HG03354 (cell line): ENCODE measurements at regions not wholly inside any gene's neighbourhood (a gene's known extent, or its start where the extent isn't known, plus 50 kb on each side); places are given as distances from the start of the nearest gene placed in this dataset.

Experiments
- ATAC-seq: cut with Tn5 transposase; IDR thresholded peaks from one replicate; pipeline ENCODE4 v1.9.1; 2021; ENCODE audit warnings: mild to moderate bottlenecking; ENCODE audit not compliant: unreplicated experiment, poor library complexity, severe bottlenecking

DNA sequence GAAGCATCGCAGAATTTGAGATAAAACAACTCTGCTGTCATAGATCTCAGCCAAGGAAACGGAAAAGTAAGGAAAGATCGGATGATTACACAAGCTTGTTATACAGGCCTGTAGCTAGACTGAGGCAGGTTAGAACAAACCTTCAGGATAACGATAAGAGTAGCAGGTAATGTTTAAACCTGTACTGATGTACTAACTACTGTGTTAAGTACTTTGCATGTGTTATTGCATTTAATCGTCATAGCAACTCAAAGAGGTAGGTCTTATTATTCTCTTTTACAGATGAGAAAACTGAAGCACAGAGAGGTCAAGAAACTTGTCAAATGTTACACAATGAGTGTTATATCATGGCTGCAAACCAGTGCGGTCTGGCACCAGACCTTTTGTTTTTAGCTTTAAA is 352.5 kb downstream of the GPAM start:
- ATAC-seq = no peak

GRCh38 chr10:111833251-111833650 is 350.3 kb downstream of the GPAM start:
- ATAC-seq = no peak

DNA sequence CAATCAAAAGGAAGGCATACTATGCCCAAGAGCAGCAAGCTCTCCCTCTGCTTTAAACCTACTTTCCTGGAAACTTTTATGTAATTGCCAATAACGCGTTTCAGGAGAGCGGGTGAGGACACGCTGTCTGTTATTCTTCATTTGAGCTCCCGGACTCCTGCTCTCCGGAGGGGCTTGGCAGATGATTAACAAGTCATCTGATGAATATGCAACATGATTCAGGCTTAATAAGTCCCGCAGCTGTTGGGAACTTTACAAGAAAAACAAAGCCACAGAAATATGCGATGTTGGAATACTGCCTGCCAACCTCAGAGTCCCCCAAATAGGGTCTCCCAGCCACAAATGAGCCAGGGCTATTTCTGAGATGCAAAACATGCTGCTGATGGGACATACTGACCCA is 348.0 kb downstream of the GPAM start:
- ATAC-seq = no peak

- ATAC-seq = no peak
Observed at GRCh38 chr10:111836064-111836463, 347.5 kb downstream of the GPAM start.

- ATAC-seq = no peak
Observed at GRCh38 chr10:111836571-111836970, 347.0 kb downstream of the GPAM start.

DNA sequence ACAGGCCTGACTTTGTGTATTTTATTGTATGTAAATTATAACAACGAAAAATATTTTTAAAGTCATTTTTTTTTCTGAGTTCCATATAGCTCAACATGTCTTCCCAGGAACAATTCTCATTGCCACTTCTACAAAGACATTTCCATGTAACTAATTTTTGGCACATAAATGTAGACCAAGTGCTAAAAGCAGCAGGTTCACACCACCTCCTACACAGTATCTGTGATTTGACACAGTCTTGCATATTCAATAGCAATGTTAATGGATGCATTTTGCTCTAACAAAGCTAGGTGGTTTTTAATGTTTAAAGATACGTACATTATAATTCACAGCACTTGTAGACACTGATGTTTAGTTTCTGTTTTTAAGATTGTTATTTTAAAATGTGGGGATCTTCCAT is 346.5 kb downstream of the GPAM start:
- no peak for ATAC-seq

GRCh38 chr10:111837985-111838384 is 345.6 kb downstream of the GPAM start:
- no peak for ATAC-seq

- no peak for ATAC-seq
Observed at GRCh38 chr10:111840546-111840945, 343.0 kb downstream of the GPAM start.

GRCh38 chr10:111852801-111853200 is 330.8 kb downstream of the GPAM start:
- ATAC-seq = no peak

DNA sequence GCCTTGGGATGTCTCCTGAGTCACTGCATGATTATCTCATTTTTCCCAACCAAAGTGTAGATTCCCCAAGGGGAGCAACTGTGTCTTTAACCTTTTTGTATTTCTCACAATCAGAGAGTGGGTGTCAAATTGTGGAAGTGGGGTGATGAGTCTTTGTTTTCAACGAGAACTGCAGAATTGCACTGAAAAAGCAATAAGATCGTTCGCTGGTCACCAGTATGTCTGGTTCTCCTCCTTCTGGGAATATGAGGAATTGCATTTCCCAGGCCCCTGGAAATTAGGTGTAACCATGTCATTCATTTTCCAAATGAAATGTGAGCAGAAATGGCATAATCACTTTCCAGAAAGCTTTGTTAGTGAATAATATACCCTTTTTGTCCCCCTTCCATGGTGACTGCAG is 326.9 kb downstream of the GPAM start:
- ATAC-seq = no peak

DNA sequence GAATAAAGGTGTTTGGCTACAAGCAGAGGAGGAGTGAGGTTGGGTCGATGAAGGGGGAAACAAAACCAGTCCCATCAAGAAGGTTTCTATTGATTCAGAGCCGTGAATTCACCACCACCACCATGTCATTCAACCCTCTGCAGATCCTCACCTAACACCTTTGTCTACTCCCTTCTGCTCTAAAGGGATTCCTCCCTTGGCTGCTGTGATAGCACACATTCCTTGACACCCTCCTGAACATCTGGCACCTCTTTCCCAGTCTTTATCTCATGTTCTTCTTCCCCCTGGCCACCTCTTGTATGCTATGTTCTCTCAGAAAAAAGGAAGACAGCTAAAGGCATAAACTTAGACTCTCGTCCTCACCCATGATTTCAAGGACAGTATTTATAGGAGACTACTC is 318.0 kb downstream of the GPAM start:
- no peak for ATAC-seq

- no peak for ATAC-seq
Observed at GRCh38 chr10:111871458-111871857, 312.1 kb downstream of the GPAM start.

DNA sequence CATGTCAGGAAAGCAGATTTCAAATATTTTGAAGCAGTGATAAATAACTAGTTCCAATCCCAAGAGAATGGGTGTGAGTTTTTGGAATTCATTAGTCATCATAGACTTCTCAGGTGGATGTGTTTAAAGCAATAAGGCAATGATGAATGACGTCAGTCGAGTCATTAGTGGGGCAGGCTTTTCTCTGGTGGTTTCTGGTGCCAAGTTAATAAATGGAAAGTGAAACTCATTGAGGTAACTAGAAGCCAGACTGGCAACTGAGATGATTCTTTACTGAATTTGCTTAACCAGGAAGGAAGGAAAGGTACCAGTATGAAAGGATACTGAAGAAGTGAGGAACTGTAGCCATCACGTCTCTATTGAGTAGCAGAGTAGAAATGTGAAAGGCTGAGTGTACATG is 311.0 kb downstream of the GPAM start:
- ATAC-seq = peak; percentile 79

GRCh38 chr10:111873041-111873440 is 310.5 kb downstream of the GPAM start:
- peak; percentile 22 for ATAC-seq

DNA sequence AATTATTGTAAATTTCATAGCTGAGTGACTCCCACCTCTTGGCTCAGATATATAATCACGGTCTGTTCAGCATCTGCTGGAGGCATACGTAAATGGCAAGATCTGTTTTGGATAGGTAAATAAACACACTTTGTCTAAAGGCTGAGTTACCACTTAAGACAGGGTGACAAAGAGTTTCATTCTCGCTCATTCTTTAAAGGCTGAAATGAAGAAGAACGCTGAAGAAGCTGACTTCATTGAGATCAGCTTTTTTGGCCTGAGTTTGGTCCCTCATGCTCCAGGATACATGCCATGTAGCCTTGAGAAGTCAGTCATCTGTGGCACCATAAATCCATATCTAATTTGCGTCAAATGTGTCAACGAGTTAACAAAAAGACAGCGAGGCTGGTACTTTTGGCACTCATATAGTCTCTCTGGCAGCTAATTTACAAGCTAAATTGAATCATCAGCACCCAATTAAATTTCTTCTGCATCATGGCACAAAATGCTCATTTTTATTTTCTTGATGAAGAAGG is 309.9 kb downstream of the GPAM start:
- no peak for ATAC-seq

DNA sequence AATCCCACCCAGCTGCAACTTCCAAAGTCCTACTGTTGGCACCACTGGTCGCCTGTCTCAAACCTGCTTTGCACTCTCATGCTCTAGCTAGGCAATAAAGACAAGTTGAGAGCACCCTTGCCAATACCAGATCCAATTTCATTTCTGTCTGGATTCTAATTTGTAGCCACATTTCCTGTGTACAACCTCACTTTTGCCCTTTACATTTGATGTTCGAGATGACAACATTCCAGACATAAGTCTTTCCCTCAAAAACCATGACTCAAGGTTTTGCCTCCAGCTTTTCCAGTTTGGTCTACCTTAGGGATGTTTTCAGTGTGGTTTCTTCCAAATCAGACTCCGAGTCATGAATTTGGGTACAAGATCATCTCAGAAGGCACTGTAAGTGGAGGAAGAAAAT is 309.0 kb downstream of the GPAM start:
- no peak for ATAC-seq

DNA sequence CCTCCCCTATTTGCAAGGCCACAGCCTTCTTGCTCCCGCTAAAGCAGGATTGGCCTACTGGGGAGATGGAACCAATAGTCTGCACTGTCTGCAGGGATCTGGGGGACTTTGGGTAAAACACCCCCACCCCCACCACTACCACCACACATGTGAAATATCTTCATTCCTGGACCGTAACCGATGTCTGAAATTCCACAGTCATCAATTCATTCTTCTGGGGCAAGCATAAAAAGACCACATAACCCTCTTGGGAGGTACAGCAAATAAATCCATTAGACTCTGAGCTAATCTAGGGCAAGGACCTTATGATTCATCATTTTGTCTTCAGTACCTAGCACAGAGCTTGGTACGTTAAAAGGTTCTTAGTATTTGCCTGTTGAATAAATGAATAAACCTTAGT is 307.8 kb downstream of the GPAM start:
- no peak for ATAC-seq

GRCh38 chr10:111877258-111877657 is 306.3 kb downstream of the GPAM start:
- no peak for ATAC-seq

GRCh38 chr10:111879969-111880368 is 303.6 kb downstream of the GPAM start:
- no peak for ATAC-seq

DNA sequence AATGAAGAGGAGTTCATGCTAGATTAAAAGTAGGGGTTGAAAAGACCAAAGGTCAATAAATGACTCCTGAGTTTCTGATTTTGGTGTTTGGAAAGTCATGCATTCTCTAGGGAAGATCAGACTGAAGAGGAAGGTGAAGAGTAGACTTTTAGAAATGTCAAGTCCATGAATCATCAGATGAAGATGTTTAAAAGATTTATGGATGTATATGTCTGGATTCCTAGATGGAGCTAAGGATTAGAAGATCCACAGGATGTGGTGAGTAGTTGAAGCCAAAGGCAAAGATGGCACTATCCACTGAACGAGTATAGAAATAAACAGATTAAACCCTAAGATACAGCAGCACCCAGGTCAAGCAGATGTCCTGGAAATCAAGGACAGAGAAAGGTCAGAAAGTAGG is 298.5 kb downstream of the GPAM start:
- no peak for ATAC-seq

GRCh38 chr10:111885919-111886318 is 297.6 kb downstream of the GPAM start:
- no peak for ATAC-seq

GRCh38 chr10:111887266-111887665 is 296.3 kb downstream of the GPAM start:
- ATAC-seq = no peak

GRCh38 chr10:111890046-111890445 is 293.5 kb downstream of the GPAM start:
- no peak for ATAC-seq
